Renal pelvis (tissue), 1 donor: ENCODE measurements at regions not wholly inside any gene's neighbourhood (a gene's known extent, or its start where the extent isn't known, plus 50 kb on each side); places are given as distances from the start of the nearest gene placed in this dataset.
A peak's percentile ranks its signal among the peaks of the same experiment; 100 is the strongest.
"Not testable (repeated sequence)": the region's sequence is repeated elsewhere in the genome, so short reads cannot be mapped to it uniquely, and the experiment has no call there.

Experiments used
- DNase-seq: peaks from one replicate; pipeline ENCODE4 v3.0.0-alpha.2; 2013

DNA sequence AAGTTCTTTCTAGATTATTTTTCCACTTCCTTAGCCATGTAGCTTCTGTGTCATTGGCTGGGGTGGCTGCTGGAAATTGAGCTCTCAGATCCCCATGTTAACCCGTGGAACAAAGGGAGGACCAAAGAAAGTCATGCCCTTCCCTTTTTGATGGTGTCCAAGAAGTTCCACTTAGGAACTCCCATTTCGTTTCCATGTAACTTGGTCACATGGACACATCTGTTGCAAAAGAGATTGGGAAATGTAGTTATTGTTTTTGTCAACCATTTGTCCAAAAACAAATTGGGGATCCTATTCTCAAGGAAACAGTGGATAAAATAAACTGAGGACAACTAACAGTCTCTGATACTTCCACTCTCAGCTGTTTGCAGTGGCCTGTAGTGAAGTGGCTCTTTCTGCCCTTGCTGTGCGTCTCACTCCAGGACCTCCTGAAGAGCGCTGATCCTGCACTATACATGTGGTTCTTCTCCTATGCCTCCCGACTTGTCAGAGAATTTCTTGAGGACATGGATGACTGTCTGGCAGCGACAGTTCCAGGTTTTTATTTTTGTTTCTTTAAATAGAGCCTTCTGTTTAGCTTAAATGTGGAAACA lies 125.3 kb upstream of the LNX1 start:
- no peak for DNase-seq

DNA sequence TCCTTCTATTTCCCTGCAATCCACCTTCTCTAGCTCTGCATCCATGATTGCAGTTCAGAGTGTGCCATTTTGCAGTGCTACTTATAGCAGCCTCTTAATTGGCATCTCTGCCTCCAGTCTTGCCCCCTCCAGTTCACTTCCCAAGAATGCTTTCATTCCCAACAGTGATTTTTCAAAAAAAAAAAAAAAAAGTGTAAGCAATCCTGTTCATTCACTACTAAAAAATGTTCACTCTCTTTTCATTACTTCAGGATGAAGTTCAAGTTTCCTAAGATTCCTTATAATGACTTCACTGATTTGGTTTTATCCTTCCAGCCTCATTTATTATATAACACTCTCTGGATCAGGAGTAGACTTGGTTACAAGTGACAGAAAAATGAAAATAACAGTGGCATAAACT lies 124.7 kb upstream of the LNX1 start:
- DNase-seq = no peak

DNA sequence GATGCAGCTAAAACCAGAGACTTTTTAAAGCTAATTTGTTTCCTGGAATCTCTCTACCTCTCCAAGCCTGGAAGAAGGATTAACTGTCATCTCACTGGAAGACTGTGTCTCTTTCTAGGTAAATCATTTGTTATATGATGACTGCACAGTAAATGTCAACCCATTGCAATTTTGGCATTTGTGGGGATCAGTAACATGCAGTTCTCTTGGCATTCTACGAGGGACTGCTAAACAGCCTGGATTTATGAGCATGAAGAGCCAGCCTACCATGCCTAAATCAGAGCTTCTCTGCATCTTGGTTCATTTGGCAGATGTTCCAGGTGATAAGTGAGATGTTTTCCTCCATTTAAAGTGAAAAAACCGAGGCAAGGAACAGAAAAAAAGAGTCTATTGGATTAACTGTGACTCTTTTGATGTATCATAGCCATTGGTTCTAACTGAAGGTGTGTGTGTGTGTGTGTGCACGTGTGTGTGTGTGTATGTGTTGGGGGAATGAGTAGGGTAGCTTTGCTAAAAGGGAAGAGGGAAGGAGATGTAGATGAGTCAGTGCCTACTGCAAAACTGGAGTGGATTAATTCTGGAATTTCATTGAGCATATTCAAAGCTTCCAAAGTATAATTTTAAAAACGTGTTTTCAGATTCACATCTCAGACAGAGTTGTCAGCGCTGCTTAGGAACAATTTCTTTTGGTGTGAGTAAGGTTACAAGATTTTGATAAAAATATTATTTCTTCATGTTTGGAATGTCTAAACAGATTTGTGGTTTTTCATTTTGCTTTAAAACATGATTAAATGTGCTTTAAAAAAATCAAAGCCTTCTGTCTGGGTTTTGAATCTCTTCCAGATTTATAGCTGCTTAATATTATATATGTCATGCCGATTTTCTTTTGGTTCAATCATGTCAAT lies 123.2 kb upstream of the LNX1 start:
- DNase-seq = no peak

DNA sequence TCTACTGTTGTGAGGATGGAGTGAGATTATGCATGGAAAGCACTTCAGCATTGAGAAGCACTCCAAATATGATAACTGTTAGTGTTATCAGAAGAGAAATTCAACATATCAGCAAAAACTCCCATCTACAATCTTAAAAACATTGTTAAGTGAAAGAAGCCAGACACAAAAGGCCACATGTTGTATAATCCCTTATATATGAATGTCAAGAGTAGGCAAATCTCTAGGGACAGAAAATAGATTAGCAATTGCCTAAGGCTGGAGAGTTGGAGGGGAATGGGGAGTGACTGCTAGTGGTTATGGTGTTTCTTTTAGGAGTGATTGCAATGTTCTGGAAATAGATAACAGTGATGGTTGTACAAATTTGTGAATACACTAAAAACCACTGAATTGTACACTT lies 122.5 kb upstream of the LNX1 start:
- DNase-seq = no peak

DNA sequence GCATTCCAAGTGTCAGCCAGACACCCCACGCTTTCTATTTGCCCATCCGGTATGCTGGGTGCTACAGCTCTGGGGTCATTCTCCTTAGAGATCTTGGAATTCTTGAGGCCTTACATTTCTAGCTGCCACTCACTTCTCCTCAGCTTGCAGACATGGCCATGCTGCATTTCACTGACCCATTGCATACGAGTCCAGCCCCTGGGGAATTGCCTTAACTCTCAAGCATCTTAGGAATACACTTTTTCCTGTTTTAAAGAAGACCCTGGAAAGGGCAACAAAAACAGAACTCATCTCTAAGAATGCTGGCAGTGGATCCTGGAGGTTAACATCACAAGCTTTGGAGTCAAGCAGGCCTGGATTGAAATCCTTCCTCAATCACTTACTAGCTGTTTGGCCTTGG lies 122.0 kb upstream of the LNX1 start:
- DNase-seq = no peak

DNA sequence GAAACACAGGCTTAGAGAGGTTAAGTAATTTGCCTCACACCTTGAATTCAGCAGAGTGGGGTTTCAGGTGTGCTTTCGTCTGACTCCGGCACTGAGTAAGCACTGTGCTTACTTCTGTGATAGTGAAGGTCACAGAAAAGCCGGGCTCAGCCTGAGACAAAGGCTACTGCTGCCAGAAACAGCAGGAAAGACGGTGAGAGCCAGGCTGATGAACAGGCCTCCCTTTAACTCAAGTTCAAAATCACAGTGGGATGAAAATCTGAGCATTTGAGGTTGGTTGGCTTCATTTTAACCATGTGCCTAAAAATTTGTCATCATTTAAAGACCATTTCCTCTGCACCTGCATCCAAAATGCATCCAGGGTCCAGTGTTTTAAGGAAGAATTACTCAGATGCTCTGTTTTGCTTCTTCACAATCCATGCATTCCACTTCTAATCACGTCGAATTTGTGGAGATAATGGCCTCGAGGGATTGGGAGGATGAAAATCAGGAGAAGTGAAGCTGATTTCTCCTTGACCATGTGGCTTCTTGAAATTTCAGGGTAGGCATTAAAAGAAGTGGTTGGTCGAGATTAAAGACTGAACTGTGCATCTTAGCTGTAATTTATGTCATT lies 121.2 kb upstream of the LNX1 start:
- no peak for DNase-seq

DNA sequence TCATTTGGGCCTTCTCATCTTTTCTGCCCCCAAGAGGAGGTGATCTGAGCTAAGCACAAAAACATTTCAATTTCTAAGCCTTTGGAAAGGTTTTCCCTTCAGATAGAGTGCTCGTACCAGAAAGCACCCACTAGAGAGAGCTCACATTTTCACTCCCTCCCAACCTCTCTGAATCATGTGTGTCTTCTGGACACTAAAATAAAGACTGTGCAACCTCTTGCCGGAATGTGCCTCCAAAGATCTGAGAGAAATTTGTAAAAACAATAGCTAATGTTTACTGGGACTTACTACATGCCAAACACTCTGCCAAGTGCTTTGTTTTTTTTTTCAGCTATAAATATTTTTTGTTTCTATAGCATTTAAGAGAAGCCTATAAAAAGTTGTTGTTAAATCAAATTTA lies 120.6 kb upstream of the LNX1 start:
- DNase-seq = no peak

DNA sequence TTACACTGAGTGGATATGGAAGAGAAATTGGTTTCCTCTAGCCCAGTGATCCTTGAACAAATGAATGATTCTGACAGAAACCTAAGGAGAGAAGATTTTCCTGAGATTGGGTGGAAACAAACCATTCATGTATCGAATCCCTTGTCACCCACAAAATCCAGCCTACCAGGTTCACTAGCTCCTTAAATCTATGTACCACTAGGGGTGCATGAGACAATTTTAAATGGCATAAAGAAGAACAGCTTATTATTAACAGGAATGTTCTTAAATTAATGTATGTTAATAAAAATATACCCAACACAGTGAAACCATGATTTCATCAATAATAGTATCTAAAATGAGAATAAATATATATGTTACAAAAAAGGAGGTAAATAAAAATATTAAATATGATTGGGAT lies 118.4 kb upstream of the LNX1 start:
- no peak for DNase-seq

DNA sequence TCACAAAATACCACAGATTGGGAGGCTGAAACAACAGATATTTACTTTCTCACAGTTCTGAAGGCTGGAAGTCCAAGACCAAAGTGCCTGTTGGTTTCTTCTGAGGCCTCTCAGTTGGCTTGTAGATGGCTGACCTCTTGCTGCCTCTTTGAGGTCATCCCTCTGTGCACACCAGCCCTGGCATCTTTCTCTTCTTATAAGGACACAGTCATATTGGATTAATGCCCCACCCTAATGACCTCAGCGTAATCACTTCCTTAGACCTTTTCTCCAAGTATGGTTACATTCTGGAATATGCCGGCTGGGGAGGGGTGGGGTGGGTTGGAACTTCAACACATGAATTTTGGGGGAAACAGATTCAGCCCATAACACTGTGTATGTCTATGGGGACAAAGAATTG lies 116.2 kb upstream of the LNX1 start:
- DNase-seq = no peak

DNA sequence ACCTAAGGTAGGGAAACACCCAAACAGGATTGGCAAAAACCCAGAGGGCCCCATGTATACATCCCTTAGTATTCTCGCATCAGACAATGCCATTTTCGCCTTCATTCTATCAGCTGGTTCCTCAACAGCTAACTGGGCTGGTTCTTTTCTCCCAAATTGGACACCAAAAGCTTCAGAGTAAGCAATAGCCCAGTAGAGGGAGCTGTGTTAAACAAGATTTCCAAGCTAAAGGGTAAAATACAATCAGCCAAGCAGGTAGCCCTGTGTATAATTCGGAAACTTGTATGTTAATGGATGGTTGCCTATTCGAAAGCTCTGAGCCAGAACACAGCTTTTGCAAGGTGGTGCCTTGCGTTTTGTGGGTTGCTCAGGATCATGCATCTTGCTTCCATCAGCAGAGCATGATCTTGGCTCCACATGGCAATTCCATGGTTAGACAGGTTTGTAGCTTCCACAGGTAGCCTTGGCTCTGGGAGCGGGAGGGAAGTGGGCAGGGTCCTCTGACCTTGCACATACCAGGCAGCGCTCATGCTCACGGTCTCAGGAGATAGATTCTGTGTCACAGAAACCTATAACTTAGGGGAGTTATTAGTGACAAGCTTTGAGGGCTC lies 115.2 kb upstream of the LNX1 start:
- DNase-seq = peak; percentile 58

DNA sequence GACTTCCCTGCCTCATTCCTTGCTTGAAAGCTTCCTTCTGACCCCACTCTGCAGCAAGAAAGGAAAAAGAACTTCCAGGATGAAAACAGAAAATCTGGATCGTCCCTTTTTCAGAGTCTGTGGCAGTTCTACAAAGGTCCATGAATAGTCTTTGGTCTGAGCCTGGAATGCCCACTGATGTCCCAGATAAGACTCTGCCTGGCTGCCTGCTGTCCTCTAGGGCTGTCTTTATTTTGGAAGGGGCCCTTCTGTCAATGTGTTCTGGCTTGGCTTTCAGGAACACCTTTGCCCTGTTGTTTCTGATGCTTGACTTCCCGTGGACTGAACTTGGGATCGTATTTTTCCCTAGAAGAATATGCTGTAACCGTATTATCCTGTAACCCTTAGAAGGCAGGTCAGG lies 114.7 kb upstream of the LNX1 start:
- no peak for DNase-seq

DNA sequence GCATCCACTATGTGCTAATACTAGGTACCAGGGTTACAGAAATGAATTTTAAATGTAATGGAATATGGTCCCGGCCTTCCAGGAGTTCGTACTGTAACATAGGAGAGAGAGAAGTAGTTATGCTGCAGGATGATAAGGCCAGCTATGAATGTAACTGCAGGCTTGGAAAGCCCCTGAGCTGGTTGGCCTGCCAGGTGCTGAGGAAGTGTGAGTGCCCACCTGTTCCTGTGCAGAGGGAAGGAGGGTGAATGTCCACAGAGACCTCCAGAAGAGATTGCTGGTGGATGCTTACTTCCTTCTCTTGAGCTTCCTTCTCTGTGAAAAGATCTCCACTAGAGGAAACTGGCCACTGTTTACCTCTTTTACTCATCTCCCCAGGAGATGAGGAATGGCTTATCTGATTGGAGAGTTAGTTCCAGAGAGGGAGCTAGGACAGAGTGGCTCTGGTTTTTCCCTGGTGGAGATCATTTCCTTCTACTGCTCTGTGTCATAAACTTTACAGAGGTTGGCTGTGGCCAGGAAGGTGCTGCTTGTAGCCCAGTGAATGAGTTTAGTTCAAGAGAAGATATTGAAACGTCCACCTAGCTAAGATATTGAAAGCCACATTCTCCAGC lies 114.0 kb upstream of the LNX1 start:
- no peak for DNase-seq

DNA sequence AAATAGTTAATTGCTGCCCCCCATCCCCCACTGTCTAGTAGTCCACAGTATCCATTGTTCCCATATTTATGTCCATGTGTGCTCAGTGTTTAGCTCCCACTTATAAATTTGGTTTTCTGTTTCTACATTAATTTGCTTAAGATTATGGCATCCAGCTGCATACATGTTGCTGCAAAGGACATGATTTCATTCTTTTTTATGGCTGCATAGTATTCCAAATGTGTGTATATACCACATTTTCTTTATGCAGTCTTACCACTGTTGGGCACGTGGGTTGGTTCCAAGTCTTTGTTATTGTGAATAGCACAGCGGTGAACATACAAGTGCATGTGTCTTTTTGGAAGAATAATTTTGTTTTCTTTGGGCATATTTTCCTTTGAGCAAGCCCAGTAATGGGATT lies 113.0 kb upstream of the LNX1 start:
- no peak for DNase-seq

DNA sequence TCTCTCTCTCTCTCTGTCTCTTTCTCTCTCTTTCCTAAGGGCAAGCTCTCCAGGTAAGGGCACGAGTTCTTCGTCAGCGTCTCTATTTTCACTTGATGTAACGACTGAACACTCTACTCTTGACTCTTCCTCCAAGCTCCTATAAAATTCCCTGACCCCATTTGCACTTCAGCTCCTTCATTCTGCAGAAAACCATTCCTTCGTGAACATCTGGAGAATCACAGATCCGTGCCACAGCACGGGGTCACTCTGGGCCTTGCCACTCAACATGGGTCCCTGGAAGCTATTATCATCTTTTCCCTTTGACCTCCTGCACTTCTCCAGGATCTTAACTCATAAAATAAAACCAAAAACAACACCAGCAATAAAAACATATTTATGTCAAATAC lies 112.0 kb upstream of the LNX1 start:
- DNase-seq = no peak

DNA sequence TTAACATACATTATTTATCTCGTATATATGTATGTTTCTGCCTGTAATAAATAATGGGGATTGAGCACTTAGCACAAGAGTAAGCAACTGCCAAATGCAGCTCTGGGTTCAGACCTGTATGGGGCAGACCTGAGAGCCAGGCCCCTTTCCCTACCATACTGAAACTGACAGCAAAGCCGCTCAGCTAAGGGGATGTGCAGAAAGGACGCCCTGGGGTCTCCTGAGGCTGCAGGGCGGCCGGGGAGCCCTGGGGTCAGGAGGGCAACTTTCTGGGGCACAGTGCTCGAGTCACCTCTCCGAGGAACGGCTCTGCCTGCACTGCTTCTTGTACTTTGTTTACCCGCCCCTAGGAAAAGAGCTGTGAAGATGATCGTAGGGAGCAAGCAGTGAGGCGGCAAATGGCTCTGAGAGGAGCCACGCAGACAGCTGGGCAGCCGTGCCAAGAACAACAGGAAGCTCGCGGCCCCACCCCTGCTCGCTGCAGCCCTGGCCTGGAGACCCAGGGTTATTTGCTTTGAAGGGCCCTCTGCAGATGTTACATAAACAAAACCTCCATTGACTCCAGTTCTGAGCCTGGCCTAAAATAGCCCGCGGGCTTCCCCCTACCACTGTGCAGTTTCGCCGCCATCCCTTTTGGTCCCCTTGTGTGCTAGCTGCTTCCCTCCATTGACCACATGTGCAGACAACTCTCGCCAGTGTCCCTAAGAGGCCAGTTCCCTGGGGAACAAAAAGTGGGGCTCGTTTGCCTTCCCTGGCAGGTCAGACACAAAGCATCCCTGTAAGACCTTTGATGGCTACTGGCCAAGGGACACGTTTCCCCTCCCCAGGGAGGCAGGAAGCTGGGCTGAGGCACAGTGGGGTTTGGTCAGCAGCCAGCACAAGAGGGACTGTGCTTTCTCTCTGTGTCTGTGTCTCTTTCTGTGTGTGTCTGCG lies 111.3 kb upstream of the LNX1 start:
- peak; percentile 81 for DNase-seq

DNA sequence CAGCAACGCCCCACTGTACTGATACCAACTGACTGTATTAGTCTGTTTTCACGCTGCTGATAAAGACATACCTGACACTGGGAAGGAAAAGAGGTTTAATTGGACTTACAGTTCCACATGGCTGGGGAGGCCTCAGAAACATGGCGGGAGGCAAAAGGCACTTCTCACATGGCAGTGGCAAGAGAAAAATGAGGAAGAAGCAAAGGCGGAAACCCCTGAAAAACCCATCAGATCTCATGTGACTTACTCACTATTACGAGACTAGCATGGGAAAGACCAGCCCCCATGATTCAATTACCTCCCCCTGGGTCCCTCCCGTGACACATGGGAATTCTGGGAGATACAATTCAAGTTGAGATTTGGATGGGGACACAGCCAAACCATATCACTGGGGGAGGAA lies 110.0 kb upstream of the LNX1 start:
- DNase-seq = not testable (repeated sequence)

DNA sequence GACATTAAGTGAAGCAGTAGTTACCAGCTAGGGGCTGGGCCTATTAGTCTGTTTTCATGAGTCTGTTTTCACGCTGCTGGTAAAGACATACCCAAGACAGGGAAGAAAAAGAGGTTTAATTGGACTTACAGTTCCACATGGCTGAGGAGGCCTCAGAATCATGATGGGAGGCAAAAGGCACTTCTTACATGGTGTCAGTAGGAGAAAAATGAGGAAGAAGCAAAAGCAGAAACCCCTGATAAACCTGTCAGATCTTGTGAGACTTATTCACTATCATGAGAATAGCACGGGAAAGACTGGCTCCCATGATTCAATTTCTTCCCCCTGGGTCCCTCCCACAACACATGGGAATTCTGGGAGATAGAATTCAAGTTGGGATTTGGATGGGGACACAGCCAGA lies 108.0 kb upstream of the LNX1 start:
- not testable (repeated sequence) for DNase-seq

DNA sequence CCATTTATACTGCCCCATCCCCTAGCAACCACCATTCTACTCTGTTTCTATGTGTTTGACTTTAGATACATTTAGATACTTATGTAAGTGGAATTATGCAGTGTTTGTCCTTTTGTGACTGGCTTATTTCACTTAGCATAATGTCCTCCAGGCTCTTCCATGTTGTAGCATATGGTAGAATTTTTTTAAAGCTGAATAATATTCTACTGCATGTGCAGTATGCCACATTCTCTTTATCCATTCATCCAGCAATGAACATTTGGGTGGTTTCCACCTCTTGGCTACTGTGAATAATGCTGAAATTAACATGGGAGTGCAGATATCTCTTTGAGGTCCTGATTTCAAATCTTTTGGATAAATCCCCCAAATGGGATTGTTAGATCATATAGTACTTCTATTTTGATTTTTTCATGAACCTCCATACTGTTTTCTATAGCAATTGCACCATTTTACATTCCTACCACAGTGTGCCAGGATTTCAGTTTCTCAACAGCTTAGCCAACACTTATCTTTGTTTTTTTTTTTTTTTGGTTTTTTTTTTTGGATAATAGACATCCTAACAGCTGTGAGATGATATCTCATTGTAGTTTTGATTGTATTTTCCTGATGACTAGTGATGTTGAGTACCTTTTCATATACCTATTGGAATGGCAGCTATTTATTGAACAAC lies 105.9 kb upstream of the LNX1 start:
- no peak for DNase-seq

DNA sequence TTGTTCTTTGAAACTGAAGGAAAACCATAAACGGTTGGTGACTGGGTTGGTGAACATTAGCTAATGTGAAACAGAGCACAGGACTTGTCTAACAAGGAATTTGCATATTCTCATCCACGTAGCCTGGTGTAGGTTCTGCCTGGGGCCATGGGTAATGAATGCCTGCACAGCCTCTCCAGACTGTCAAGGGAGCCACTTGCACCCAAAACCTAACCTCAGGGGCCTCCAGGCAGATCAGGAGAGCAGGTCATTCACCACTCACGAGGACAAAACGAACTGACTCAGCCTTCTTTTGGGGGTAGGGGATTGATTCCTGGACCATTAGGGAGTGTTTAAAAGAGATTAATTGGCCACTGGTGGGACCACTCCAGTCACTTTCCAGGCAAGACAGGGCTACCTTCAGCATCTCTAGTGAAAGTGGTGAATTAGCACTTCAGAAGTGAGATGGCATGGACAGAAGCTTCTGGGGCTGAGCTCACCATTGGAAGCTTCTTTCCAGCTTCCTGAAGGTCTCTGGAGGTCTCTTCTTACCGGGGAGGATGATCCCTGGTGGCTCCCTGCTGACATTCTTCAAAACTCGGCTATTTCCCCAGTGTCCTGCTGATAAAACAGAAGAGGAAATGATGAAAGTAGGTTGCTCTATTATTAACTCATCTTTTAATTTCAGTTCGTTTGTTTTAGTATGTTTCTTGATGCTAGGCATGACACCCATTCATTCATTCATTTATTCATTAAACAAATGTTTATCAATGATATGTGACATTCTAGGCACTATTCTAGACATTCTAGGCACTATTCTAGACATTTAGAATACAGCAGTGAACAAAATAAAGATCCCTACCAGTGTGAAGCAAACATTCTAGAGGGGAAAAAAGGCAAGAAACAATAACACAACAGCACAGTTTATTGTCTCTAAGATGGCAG lies 104.5 kb upstream of the LNX1 start:
- DNase-seq = no peak

DNA sequence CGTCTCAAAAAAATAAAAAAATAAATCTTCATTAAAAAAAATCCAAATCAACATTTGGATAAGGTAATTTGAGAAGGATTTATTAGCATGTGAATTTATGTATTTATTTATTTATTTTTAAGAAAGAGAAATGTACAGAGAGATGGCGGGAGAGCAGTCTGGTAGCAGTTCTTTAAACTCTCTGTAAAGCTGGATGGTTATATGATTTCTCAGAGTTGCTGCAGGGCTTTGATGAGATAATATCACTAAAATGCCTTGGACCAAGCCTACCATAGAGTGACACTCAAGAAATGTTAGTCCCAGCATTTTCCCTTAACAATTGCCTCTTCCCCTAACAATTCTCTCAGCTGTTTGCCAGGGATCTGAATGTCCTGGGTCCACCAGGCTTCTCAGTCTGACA lies 103.4 kb upstream of the LNX1 start:
- DNase-seq = no peak
